HG03342 (cell line): ENCODE measurements at regions not wholly inside any gene's neighbourhood (a gene's known extent, or its start where the extent isn't known, plus 50 kb on each side); places are given as distances from the start of the nearest gene placed in this dataset.

Experiments used
- ATAC-seq: cut with Tn5 transposase; IDR thresholded peaks from one replicate; pipeline ENCODE4 v1.9.1; 2021; ENCODE audit warnings: mild to moderate bottlenecking, moderate library complexity; ENCODE audit not compliant: unreplicated experiment

DNA sequence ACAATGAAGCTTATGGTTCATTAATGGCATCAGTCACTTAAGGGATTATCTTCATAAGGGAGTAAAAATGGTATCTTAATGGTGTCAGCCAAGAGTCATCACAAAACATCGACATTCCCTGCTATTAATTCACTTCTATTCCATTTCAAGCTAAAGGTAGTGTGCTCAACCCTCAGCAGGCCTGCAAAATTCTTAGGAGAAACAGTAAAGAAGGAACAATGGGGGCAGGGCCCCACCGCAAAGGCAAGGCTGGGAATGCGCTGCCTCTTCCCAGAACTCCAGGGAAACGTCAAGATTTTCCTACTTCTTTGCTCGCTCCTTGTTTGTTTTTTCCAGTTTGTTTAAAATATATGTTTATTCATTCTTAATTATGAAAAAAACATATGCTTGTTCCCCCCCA is 187.3 kb upstream of the TSC22D2 start:
- ATAC-seq = no peak

DNA sequence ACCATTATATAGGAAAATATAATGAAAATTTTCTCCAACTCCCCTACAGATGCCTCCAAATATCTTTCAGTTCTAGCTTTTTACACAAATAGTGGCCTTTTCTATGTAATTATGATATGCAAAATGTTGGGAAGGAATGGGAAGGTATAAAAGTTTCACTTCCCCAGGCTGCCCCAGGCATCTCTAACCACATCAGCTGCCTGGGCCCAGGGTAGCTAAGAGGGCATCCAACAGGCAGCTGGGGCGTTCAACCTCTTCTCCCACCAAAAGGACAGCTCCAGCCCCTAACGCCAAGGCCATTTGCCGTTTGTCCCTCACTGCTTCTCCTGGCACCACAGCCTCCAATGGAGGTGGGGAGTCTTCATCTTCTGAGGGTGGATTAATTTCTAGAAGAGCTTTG is 188.1 kb upstream of the TSC22D2 start:
- no peak for ATAC-seq

DNA sequence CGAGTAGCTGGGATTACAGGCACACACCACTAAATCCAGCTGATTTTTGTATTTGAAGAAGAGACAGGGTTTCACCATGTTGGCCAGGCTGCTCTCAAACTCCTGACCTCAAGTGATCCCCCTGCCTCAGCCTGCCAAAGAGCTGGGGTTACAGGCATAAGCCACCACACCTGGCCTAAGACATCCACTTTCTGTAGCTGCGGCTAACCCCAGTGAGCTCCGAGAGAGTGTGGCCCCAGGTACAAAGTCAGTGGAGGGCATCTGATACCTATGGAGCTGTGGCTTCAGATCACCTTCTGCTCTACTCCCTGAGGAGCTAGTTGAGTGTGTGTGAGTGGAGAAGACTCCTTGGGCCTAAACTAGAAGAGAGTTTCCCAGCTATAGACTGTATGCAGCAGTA is 189.3 kb upstream of the TSC22D2 start:
- ATAC-seq = no peak

DNA sequence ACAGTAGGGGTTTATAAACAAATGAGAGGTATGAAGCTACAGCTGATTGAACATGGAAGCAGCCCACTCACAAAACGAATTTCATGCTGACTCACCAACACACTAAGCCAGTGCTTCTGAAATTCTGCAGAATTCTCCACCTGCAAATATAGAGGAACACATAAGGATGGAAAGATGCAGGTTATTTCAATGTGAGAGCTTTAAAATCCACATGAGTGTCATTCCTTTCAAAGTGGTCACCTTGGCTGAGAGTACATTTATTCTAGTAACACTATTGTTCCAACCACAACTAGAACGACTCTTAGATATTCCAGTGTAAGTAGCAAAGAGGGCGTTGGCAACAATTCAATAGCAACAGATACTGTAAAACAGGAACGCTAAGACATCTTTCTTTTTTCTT is 189.9 kb upstream of the TSC22D2 start:
- no peak for ATAC-seq

DNA sequence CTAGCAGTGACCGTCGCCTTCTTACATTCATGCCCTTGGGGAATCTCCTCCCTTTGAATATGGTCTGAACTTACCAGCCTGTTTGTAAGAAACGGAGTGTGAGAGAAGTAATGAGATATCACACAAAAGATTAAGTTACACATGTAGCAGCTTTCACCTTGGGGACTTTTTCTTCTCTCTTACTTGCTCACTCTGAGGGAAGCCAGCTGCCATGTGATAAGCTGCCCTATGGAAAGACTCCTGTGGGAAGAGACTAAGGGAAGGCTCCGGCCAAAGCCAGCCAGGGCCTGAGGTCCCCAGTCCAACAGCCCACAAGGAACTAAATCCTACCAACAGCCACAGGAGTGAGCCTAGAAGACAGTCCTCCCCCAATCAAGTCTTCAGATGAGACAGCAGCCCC is 190.4 kb upstream of the TSC22D2 start:
- ATAC-seq = no peak

DNA sequence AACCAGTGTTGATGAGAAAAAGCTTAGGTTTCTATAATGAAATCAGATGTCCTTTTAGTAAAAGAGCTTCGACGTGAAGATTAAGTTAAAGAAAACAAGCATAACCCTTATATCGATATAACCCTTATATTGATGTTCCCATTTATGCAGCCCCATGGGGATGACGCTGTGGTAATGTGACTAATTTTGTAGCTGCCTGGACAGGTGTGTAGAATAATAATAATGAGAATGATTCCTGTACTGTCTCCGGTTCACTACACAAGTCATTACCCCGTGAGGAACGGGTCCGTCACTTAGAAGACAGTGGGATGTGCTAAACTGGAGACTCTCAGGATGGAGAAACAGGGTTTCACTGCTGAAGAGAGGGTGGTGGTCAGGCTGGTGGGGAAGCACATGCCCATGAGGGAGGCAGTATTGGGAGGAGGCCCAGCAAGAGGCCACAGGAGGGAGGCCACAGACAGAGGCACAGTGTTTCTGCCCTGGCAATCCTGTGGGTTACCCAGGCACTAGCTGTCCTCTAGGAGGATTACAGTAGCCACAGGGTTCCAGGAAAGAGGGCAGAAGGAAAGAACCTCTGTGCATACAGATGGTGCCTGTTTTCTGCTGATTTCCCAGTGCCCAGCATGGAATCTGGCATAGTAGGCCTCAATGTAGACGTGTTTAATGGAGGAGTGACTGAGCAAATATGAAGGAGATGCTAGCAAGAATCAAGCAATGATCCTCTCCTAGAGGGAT is 191.1 kb upstream of the TSC22D2 start:
- no peak for ATAC-seq

DNA sequence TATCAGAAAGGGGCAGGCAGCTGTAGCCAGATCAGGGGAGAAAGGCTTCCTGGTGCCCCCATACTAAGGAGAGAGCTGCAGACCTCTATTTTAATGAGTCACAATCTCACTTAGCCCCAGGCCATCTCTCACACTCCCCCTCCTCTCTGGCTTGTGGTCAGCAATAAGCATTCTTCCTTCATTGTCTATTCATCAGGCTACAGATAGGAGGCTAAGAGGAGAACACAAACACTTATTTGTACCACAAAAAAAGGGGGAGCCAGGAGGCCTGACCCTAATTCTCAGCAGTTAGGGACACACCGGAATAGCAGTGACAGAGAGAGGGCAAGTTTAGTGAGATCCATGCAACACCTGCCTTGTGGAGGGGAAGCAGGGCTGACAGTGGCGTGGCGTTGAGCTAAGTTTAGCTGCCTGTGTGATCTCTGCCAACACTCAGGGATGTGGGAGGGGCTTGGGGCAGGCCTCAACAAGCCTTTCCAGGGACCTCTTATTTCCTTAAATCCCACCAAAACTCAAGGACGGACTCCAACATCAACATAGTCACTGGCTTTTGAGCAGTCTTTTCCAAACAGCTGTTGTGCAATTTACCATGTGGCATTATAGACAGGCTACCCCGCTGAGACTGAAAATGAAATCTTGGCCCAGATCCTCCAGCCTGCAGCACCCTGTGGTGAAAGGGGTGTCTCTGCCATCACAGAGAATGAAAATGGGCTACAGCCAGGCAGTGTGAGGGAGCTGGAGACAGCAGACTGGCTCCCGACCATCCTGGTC is 191.9 kb upstream of the TSC22D2 start:
- no peak for ATAC-seq

DNA sequence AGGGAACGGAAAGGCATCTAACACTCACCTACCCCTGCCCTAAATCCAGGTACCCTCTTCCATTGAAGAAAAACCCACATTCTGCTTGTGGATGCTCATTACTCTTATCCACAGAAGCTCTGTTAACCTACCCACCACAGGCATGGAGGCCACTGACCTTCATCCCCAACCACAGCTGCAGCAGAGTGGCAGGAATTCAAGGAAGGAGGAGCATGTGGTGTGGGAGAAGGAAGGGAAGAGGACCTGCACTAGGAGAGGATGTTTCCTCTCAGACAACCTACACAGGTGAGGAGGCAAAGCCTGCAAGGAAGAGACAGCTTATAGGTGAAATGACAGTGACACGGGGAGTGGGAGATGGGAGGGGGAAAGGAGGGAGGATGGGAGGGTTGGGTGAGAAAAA is 192.5 kb upstream of the TSC22D2 start:
- no peak for ATAC-seq

DNA sequence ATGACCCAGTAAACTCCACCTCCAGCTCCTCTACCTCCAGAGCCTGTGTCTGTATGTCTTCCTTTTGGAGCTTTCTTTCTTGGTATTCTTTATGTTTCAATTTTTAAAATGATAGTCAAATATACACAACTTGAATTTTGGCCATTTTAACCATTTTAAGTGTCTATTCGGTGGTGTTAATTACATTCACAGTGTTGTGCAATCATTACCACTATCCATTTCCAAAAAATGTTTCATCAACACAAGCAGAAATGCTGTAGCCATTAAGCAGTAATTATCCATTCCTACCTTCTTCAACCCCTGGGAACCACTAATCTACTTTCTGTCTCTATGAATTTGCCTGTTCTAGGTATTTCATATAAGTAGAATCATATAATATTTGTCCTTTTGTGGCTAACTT is 194.5 kb upstream of the TSC22D2 start:
- no peak for ATAC-seq

DNA sequence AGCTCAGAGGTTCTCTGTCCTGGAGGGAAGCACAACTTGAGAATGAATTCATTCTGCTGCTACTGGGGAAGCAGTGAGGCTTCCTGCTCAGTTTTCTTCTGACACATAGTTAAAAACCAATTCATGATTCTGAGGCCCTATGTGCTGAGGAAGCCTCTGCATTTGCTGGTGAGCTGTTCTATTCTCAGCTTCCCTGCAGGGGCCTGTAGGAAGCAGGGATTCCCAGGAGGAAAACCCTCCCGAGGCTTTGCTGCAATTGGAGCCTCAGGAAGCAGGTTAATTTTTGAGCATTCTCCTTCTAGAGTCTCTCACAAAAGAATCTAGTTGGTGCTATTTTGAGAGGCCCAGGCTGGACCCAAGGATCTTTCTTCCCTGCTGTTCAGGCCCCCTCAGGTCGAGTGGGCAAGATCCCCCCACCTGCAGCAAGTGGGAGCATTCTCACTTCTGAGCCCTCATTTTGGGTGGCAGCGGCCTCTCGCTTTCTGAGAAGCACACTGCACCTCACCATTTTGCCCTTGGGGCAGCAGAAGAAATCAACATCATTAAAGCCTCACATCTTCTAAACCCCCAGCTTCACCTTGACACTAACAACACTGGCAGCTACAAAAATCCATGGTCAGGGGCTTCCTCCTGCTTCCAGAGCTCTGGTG is 197.5 kb upstream of the TSC22D2 start:
- ATAC-seq = no peak

DNA sequence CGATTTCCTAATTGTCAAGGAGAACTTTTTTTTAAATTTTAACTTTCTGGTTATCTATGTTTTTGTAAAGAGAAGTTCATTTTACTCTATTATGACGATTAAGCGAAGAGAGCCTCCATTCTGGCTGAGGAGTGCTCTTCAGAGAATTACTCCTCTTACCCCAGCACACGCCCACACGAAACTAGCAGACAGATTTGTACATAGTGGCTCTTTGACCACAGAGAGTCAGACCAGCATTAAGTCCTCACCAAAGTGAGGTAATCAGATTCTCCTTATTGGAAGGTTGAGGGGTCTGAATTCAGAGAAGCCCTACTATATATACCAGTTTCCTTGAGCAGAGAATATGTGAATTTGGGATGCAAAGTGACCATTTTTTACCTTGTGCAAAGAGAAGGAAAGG is 204.8 kb upstream of the TSC22D2 start:
- no peak for ATAC-seq

DNA sequence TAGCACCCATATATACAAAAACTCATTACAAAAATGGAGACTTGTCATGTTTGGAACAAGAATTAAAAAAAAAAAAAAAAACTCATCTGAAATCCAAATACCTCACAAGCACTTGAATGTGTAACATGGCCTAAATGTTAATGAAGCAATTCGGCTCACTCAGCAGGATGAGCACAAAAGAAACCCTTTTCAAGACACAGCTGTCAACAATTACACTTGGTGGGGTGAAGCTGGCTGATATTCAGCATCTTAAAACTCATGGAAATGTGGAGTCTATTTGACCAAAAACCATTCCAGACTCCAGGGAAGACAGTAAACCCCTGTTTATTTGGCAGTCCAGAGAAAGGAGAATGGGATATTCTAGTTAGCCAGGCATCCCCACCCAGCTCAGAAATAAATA is 205.4 kb upstream of the TSC22D2 start:
- ATAC-seq = no peak

DNA sequence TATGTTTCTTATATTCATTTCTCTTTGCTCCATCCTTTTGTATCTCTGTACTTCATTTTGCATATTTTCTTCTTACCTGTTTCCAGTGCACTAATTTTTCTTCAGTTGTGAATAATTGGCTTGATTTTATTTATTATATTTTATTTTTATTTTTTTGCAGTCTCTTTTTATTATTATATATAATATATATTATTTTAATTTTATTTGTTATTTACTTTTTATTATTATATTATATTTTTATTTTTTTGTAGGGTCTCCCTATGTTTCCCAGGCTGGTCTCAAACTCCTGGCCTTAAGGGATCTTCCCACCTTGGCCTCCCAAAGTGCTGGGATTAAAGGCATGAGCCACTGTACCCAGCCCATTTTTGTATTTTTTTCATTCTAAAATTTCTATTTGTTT is 213.1 kb upstream of the TSC22D2 start:
- ATAC-seq = no peak

DNA sequence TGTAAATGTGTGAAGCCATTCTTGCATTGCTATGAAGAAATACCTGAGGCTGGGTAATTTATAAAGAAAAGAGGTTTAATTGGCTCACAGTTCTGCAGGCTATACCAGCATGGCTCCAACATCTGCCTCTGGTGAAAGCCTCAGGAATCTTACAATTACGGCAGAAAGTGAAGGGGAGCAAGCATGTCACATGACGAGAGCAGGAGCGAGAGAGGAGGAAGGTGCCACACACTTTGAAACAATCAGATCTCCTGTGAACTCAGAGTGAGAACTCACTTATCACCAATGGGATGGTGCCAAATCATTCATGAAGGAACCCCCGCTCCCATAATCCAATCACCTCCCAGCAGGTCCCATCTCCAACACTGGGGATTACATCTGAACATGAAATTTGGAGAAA is 213.6 kb upstream of the TSC22D2 start:
- ATAC-seq = no peak

DNA sequence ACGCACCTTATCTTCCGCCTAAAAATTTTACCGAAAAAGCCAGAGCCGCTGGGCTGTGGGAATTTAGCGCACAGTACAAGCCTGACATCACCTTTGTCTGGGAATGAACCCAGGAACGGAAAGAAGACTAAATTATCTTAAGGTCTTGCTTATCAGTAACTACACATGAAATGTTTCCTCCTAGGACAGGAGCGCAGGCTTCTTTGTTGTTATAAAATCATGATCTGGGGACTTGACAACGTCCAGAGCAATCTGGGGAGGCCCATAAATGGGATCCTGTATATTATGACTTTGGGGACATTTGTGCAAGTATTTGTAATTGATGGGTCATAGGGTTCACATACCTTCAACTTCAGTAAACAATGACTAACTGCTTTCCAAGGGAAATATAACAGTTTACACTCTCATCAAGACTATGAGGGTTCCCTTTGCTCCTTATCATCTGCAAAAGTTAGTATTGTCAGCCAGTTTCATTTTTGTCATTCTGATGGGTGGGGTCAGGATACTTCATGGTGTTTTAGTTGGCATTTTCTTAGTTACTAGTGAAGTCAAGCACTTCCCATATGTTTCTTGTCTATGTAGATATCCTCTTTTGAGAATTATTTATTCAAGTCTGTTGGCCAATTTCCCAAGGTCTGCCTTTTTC is 213.9 kb upstream of the PFN2 start:
- no peak for ATAC-seq

DNA sequence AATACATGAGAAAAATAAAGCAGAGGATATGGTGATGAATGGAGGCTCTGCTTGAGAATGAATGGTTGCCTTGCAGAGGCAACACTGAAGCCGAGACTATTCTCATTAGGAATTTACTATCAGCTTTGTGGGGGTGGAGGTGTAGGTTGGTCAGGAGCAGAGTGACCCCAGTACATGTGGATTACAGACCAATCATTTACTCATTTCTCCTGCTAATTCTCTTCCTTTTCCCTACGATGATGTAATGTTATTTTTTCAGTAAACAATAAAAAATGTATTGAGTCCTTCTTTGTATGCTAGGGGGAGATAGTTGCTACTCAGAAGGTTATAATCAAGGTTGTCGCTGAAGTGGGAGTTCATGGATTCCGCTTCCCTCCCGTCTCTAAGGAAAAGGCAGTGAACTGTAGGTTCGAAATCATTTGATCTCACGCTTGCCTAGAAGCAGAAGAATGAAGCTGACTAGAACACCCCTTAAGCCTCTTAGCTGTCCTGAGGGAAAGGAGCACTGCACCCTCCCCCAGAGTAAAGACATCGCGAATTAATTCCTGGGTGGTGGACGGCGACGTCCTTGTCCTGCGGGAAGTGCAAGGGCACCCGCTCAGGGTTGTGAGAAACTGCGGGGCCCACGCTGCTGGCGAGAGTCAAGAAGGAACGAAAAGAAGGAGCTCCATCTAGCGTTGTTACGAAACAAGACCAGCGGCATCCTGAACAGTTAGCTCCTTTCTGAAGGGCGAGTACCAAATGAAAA is 213.2 kb upstream of the PFN2 start:
- ATAC-seq = peak; percentile 93

DNA sequence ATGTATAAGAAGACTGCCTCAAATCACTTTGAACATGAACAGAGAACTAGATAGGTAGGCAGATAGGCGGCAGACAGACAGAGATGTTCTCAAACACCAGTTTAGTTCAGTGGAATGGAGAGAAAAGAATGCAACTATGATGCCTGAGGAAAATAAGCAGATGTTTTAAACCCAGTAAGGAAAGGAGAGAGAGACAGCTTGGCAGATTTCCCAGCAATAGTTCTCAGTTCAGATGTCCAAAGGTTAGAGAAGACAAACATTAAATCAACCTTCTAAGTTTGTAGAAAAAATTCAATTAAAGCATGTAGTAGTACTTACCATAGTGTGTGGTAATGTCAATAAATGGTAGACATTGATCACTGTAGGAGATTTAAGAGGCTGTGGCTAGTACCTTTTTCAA is 209.6 kb upstream of the PFN2 start:
- ATAC-seq = no peak

DNA sequence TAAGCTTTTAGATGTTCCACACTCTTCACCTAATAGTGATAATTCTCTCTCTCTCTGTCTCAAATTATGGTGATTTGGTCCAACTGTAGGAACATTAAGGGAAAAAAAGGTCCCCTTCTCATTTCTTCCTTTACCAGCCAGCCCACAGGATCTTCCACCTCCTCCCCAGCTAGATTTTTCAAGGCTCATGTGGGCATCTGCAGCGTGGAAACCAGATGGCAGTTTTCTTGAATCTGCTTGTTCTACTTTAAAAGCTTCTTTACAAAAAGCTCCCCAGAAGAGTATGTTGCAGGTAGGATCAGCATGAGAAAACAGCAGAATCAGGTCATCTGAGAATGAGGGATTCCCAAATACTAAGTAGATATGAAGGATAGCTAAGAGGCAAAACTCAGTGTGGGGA is 208.6 kb upstream of the PFN2 start:
- no peak for ATAC-seq

DNA sequence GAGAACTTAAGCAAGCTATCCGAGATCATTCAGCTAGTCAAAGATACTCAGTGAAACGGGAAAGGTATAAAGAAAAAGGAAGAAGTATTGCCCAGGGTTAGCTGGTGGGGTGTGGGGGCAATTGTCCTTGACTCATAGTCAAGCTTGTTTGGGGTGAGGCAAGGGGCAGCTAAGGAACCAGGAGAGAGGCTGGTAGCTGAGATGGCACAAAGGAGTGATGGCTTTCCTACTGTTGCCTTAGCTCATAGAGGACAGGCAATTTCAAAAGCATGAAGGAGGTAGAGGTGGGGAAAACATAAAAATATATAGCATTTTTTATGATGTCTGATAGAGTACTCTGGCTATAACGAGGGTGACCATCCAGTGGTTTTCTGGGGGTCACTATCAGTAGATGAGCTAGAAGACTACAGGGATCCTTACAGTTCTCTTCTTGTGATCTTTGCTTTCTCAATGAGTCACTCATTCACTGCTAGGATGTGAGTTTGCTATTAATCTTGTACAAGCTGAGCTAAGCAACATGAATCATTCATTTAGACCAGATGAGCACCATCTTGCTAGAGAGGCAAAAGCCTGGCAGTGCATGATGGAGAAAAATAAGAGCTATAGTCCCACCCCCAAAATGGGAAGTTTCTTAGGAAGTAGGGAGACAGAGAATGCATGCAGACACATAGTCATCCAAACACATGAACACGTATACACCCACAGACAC is 207.1 kb upstream of the PFN2 start:
- no peak for ATAC-seq

DNA sequence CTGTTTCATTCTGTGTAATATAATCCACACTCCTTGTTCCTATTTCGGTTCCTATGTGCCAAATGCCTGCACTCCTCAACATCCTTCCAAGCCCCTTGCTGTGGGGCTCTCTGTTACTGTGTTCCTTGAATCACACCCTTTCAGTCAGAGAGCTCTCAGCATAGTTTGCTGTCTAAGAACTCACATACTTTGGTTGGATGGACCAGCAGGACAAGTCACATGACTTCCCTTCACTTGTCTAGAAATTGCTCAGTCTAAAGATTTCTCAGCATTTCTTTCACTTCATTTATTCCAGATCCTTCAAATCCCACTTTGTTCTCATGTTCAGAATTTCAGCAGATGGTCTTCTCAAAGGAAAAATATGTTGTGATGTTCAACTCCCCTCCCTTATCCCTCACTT is 203.5 kb upstream of the PFN2 start:
- ATAC-seq = no peak
